KG1 (cell line): ENCODE measurements at regions not wholly inside any gene's neighbourhood (a gene's known extent, or its start where the extent isn't known, plus 50 kb on each side); places are given as distances from the start of the nearest gene placed in this dataset.
A peak's percentile ranks its signal among the peaks of the same experiment; 100 is the strongest.
"Not testable (repeated sequence)": the region's sequence is repeated elsewhere in the genome, so short reads cannot be mapped to it uniquely, and the experiment has no call there.

Experiments used
- DNase-seq: peaks from one replicate; lab custom pipeline; 2025; lab: John Stamatoyannopoulos, UW

DNA sequence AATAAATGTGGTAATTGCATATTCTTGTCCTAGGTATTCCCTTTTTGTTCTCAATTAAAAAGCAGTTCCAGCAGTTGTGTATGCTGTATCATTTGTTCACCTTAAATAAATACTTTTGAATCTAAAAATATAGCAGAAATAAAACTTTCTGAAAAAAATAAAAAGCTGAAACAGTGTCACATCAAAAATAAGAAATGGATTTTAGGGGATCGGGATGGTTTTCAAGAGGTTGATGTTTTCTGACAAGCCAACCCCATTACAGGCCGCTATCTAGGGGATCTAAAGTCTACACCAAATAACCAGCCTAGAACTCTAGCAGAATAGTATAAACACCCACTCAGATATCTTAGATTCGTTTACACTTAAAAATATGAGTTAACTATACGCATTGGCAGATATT, 95.4 kb upstream of the MAML3 start:
- DNase-seq = no peak

DNA sequence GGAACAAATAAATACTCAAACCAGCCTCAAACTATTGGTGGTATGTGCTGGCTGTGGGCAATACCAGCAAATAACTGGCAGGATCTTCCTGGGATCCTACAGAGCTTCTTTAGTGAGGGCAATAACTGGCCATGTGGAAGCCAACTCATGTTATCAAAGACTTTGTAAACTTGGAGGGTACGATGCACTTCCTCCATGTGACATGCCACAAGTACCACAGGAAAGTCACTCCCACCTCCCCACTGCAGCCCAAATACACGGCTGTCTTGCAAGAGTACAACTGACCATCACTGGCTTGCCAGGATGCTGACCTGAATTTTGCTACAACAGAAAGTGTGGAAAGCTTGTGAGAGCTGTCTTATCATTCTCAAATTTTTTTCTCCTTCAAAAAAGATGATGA, 93.3 kb upstream of the MAML3 start:
- no peak for DNase-seq

DNA sequence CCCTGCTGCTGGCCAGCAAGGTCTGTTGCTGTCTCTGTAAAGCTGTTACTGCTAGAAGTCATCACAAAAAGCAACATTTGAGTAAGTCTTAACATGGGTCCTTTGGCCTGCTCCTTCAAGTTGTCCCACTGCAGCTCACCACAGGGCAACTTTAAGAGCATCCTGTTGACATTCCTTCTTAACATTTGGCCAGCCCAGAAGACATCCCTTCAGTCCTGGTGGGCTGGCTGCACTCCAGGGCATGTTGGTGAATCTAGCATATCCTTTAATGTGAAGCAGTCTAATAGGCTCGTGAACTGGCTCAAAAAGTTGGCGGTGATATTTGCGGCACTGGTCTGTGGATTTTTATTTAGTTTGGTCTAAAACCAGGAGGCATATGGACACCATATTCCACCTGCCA, 92.2 kb upstream of the MAML3 start:
- no peak for DNase-seq

DNA sequence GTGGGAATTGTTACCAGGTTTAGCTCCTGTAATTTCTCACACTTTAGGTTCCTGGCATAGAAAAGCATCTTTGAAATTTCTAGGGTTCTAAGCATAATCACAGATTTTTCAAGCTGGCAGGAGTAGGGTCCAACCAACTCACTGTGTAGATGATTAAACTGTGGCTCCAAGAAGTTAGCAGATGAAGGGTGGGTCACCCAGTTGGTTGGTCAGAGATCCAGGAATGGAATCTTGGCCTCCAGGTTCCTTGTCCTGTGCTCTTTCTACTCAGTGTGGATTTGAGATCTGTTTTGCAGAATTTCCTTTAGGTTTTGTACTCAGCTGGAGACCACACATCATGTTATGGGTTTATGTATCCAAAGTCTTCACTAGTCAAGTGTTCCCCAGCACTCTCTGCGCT, 90.3 kb upstream of the MAML3 start:
- DNase-seq = no peak

DNA sequence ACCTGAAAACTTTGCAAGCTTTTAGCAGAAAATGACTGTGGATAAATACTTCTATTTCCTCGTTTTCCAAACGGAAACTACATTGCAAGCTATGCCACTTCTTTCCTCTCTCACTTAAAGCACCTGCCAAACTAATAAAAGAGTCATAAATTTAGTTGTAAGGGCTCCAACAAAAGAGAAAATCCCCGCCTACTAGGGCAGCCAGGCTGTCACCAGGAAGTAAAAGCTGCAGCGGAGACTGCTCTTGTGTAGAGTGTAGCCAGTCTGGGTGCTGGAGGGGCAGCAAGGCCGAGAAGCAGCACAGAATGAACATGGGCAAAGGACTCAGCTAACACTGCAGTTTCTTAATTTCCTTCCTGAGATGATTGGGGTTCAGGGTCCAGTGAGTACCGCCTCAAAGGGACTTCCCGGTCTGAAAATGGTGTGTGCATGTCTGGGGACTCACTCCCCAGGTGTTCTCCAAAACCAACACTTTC, 89.3 kb upstream of the MAML3 start:
- DNase-seq = peak; percentile 56

DNA sequence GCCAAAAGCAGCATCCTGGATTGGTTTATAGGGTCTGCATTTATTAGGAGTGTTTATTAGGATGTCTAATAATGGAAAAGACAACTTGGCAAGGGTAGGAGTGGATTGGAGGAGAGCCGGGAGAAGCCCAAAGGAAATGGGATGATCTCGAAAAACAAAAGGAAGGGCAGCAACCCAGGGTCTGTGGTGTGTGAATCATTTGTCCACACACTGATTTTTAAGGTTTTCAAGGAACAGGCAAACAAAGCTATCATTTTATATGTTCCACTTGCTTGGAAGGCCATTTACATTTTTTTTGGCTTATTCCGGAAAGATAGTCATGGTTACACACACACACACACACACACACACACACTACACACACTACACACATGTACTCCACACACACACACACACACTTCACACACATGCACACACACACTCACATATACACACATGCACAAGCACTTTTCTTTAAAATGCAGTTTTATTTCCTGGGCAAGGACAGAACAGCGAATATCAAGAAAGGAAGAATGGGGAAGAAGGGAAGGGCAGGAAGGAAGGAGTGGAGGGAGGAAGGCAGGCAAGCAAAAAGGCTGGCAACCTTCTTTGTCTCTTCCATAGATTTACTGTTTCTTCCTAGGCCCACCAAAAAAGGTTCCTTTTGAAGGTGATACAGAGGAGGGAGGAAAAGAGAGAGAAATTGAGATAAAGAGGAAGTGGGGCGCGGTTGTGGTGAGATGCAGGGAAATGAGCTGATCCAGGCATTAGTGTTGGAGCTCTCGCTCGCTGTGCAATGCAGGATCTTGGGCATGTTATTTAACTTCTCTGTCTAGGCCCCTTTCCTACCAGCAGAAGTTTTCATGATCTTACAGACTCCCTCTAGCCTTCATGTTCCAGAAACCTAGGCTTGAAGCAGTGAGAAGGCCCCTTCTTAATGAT, 88.6 kb upstream of the MAML3 start:
- DNase-seq = peak; percentile 56

DNA sequence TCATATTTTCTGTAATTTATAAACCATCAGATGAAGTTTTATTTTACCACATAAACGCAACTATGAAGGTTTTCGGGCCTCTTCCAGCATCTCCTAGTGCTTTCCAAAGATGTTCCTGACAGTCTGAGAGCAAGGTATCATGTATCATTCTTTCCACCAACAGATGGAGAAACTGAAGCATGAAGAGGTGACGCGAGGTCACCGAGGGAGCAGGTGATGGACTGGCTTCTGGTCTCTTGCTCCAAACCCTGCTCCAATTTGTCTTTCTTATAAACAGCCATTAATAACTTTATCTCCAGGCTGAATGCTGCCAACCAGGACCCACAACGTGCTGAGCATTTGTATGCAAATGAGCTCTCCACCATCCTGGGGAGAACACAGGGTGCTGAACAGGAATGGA, 86.3 kb upstream of the MAML3 start:
- DNase-seq = no peak

DNA sequence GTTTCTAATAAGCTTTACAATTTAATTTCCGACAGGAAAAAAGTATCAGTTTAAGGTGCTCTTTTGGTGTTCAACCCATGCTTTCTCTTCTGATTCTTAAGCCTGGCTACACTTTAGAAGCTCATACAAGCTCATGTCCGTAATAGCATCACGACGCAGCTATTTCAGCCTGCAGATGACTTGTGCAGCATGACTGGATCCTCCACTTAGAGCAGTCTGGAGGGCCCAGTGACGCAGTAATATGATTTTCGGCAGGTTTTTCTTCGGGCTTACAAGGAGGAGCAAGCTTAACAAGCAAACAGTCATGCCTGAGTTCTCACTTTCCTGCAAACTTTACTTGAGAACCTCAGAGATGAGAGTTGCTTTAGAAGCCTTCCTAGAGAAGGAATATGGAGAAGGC, 85.3 kb upstream of the MAML3 start:
- DNase-seq = no peak

DNA sequence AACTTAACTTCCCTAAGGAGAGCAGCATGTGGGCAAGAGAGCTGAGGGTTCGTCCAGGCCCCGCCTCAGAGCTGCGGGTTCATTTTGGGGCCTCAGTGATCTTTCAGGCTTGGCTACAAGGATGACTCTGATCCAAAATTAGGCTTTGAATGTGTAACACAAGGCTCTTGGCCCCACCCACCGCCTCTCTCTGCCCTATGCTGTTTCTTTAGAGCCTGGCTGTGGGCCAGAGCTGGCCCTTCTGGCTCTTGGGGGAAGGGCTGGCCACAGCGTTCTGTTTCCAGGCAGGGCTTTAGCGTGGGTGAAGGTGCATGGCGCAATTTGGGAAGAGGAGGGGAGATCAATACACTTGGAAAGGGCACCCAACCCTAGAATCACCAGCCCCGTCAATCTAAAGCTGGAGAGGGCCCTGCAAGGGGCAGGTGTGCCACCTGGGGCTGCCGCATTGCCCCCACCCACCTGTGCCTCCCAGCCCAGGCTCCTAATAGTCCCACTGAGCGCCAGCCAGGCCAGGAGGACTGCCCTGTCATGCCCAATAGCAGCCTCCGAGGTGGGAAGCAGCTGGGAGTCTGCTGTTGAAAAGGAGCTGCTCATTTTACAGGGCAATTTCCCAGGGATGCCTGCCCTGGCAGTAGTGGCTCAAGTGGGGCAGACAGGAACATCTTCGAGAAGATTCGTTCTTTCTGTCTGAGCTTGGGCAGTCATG, 84.5 kb upstream of the MAML3 start:
- DNase-seq = no peak

DNA sequence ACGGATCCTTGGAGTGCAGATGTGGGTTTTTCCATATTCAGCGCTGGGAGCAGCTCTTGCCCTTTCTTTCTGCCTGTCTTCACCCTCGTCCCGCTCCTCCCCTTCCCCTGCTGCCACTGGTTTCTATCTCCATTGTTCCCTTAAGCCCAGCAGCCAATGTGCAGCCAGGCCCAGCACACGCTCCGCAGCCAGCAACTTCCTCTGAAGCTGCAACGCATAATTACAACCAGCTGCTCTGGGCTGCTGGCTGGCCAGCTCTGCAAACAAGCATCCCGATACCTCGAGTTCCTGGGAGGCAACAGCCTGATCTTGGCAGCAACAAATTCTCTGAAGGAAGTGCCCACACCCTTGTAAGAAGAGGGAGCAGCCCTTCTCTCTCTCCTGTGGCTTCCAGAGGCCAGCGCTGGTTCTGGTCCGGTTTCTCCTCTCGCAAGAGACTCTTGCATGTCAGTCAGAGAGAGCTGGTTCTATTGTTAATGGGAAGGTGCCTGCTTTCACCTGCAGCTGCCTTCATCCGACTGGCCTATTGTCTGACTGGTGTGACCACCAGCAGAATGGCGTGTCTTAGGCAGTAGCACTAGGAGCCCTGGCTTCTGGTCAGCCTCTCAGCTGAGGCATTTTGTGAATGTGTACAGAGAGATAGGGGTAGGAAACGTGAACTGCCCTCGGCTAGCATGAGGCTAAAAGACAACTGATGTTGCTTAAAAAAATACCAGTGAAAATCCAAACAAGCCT, 83.8 kb upstream of the MAML3 start:
- DNase-seq = no peak

DNA sequence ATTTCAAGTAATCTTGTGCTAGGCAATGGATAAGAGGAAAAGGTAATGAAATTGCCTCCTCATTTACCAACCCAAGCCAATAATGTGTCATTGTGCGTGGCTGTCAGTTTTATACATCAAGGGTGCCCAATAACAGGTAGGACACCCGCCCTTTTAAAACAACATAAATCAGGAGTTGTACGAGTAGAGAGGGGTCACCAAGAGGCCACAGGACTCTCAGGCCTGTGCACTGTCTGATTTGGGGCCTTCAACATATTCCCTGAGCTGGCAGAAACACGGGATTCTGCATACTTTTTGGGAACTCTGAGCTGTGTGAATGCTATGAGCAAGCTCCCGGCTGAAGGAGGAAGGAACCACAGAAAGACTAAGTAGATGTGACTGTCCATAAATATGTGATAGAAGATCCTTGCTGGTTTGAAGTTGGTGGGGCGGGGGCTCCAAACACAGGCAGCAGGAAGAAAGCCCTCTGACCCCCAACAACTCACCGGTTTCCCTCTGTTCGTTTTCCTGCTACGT, 82.7 kb upstream of the MAML3 start:
- DNase-seq = no peak

DNA sequence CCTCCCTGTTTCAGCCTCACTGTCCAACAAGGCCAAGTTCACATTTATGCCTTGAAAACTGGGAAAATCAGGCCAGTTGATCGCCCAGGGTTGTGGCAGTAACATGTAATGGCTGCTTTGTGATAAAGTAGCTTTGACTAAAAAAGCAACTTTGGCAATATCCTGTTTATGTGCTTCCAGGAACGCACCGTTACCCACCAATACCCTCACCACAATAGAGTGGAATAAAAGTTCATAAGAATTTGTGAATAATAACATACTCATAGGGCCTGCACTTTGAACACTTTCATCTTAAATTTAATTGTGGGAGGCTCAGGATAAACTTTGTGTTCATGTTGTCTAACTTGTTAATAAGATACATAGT, 80.7 kb upstream of the MAML3 start:
- no peak for DNase-seq

DNA sequence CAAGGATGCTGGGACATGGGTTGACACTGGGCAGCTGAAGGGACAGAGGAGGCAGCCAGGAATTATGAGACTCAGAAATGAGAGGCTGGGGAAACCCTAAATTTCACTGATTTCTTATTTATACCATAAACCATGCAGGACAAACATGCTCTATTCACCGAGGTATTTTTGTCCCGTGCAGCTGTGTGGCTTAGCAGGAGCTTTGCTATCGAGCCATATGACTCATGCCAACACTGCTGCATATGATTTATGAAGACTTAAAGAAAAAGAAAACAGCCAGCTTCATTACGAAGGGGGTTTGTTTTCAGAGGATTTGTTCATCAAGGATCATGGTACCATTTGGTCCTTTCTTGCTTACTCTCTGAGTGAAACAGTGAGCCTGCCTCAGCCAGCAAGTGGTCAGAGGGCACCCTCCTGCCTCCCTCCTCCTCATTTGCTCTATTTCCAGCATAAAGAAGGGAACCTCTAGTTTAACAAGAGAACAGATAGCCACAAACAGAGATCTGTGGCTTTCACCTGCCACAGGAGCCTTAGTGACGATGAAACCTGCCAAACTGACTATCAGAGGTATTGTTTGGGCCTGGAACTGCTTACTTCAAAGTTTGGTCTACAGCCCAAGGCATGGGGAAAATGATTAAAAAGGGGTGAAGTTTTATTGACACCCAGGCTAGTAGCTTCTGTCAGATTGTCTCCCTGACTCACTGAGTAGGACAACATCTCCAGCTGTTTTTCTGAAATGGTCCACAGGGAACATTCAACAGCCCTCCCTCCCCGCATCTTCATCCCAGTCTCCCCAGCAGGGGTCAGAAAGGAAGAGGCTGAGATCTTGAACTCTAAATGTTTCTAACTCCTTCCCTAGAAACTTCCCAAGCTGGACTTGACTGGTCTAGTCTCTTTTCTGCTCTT, 80.1 kb upstream of the MAML3 start:
- DNase-seq = no peak

DNA sequence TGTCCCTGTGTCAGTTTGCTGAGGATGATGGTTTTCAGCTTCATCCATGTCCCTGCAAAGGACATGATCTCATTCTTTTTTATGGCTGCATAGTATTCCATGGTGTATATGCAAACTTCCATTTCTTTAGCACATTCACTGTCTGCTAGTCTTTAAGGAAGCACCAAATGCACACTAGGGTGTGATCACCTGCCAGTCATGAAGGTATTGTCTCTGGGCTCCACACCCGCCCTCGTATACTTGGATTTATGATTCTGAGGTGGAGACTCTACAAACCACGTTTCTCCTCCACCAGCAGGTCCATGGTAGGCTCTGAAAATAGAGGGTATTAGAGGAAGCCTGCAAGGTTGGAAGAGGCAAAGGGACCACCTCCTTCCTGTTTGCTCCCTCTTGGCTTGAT, 75.9 kb upstream of the MAML3 start:
- no peak for DNase-seq

DNA sequence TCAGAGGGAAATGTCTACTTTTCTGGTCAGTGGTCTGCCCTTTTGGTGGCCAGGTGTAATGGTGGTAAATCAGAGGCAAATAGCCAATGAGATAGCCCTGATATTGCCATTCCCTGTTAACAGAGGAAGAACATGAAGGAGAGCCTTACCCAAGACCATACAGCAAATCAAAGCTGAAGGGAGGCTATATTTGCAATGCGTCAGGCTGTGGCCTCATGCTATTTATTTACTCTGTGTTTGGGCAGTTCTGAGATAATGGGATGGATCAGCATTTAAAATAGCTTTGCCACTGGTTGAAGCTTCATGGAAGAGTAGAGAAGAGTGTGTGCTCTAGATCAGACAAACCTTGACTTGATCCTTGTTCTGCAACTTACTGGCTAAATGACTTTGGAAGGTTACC, 73.3 kb upstream of the MAML3 start:
- DNase-seq = no peak

DNA sequence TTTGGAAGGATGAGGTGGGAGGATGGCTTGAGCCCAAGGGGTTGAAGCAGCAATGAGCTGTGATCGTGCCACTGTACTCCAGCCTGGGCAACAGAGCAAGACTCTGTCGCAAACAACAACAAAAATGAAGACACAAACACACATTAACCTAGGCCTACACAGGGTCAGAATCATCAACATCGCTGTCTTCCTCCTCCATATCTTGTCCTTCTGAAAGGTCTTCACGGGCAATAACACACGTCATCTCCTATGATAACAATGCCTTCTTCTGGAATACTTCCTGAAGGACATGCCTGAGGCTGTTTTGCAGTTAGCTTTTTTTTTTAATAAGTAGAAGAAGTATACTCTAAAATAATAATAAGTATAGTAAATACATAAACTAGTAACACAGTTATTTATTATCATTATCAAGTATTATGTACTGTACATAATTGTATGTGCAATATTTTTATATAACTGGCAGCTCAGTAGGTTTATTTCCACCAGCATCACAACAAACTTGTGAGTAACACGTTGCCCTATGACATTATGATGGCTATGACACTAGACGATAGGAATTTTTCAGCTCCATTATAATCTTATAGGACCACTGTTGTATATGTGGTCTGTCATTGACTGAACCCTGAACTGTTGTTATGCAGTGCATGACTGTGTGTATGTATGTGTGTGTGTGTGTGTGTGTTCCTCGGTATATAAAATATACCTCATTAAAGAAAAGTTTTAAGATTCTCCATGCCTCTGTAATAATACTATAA, 69.2 kb upstream of the MAML3 start:
- no peak for DNase-seq

DNA sequence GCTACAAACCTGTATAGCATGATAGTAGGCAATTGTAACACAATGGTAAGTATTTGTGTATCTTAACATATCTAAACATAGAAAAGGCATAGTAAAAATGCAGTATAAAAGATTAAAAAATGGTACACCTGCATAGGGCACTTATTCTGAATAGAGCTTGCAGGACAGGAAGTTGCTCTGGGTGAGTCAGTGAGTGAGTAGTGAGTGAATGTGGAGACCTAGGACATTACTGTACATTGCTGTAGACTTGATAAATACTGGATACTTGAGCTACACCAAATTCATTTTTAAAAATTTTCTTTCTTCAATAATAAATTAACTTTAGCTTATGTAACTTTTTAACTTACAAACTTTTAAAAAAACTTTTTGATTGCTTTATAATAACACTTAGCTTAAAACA, 68.2 kb upstream of the MAML3 start:
- DNase-seq = no peak

DNA sequence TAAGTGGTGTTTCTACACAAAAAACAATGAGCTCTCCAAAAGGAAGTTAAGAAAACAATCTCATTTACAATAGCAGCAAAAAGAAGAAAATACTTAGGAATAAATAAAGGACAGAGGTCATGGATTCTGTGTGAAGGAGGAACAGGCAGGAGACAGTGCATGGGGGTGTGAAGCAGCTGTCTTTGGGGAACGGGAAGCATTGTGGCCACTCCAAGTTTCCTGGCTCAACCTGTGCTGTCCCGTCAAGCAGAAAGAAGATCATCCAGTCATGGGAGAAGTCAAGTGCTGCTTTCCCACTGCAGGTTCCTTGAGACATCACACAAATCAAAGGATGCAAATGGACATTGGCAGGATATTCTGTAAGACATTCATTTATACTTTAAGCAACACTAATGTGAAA, 66.1 kb upstream of the MAML3 start:
- no peak for DNase-seq

DNA sequence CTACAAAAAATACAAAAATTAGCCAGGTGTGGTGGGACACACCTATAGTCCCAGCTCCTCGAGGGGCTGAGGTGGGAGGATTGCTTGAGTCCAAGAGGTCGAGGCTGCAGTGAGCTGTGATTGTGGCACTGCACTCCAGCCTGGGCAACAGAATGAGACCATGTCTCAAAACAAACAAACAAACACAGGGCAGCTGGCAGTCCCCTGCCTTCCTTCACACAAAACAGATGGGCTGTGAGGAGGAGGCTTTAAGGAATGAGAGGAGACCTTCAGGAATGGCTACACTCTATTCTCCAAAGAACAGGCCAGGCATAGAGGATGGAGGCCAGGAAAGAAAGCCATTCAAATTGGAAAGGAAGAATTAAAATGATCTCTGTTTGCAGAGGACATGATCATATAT, 65.6 kb upstream of the MAML3 start:
- DNase-seq = no peak

DNA sequence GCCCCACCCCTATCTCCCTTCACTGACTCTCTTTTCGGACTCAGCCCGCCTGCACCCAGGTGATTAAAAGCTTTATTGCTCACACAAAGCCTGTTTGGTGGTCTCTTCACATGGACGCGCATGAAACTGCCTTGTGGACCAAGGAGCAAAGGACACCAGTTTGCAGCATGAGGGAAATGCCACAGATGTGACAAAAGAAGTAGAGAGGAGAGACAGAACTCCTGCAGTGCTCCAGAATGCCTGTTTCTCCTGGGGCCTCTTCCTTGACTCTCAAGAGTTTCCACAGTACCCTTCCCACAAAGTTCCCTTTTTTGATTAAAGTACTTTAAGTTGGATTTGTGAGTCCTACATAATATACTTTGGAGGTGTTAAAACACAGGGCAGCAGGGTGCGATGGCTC, 65.1 kb upstream of the MAML3 start:
- DNase-seq = not testable (repeated sequence)

DNA sequence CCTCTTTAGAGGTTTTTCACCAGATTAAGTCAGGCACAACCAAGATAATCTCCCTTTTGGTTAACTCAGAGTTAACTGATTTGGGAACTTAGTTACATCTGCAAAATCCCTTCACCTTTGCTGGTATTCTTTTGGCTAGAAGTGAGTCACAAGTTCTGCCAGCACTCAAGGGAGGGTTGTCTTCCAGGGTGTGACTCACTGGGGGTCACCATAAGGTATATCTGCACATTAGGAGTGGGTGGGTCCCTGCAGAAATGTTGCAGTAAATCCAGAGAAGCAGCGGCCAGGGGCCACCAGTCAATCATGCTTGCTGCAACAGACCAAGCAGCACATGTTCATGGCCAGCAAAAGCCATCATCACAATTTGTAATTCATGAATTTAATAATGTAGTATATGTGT, 59.8 kb upstream of the MAML3 start:
- no peak for DNase-seq
